ENCODE measurements at regions not wholly inside any gene's neighbourhood (a gene's known extent, or its start where the extent isn't known, plus 50 kb on each side); places are given as distances from the start of the nearest gene placed in this dataset.

- no peak for DNase-seq
- H3K9me3 Mint-ChIP-seq (ENCODE audit: unreplicated experiment), result peaks cover 8% of the 10 kb centered on the region
- H3K4me1 ChIP-seq, result peaks cover 57% of the 10 kb centered on the region
- peaks cover 14% of the 10 kb centered on the region for H3K36me3 Mint-ChIP-seq (ENCODE audit: insufficient read depth, unreplicated experiment)
- no peaks in the 10 kb centered on the region for H3K27me3 ChIP-seq (replicated peaks; ENCODE audit: control insufficient read depth, insufficient read depth, low read length)
- H3K4me1 Mint-ChIP-seq (ENCODE audit: low read depth, unreplicated experiment), result peaks cover 40% of the 10 kb centered on the region
- BruUV-seq (replicated peaks), result no TSS peak
- CTCF ChIA-PET, result interaction anchor here (0.7 to 1.8 kb wide), 5 partner anchors 10 to 154 kb away, joined by 3 to 6 read pairs (median 4); no protein-coding TSS in a partner anchor
- TF ChIP-seq, protein P1, sequence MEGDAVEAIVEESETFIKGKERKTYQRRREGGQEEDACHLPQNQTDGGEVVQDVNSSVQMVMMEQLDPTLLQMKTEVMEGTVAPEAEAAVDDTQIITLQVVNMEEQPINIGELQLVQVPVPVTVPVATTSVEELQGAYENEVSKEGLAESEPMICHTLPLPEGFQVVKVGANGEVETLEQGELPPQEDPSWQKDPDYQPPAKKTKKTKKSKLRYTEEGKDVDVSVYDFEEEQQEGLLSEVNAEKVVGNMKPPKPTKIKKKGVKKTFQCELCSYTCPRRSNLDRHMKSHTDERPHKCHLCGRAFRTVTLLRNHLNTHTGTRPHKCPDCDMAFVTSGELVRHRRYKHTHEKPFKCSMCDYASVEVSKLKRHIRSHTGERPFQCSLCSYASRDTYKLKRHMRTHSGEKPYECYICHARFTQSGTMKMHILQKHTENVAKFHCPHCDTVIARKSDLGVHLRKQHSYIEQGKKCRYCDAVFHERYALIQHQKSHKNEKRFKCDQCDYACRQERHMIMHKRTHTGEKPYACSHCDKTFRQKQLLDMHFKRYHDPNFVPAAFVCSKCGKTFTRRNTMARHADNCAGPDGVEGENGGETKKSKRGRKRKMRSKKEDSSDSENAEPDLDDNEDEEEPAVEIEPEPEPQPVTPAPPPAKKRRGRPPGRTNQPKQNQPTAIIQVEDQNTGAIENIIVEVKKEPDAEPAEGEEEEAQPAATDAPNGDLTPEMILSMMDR (IDR thresholded peaks at IDR 0.05; ENCODE audit: insufficient read depth in 1 of 2, low read depth in 1 of 2, low read length in 1 of 2, severe bottlenecking in 1 of 2, unreplicated experiment in 1 of 2), result no peak
- no peaks in the 10 kb centered on the region for H3K27me3 Mint-ChIP-seq (ENCODE audit: insufficient read depth, unreplicated experiment)
- peak overlapping the region; percentile 97 for H3K27ac Mint-ChIP-seq (ENCODE audit: unreplicated experiment)
- no peaks in the 10 kb centered on the region; the same call in 1 of the 2 replicates for H3K36me3 ChIP-seq (ENCODE audit: control insufficient read depth, insufficient read depth, low read length)
- H3K4me3 Mint-ChIP-seq (ENCODE audit: unreplicated experiment), result no peak overlapping the region
- H3K4me3 ChIP-seq (ENCODE audit: low read depth, low read length), result no peak overlapping the region
- intact Hi-C loops (cut with micrococcal nuclease; ENCODE audit: unreplicated experiment), result loop anchor here (1.0 to 5.0 kb wide), 4 partner anchors 59 to 113 kb away; no protein-coding TSS in a partner anchor
- POLR2A ChIA-PET, result interaction anchor here (0.8 to 1.3 kb wide), 3 partner anchors 29 to 99 kb away, joined by 3 to 8 read pairs (median 3); no protein-coding TSS in a partner anchor
- H3K9me3 ChIP-seq, result no peaks in the 10 kb centered on the region
Observed at GRCh38 chr7:47663851-47664250, 81.9 kb upstream of the TNS3 start.

GRCh38 chr7:47663213-47663612 lies 81.3 kb upstream of the TNS3 start:
- H3K9me3 ChIP-seq, result no peaks in the 10 kb centered on the region
- no peaks in the 10 kb centered on the region; the same call in 1 of the 2 replicates for H3K36me3 ChIP-seq (ENCODE audit: control insufficient read depth, insufficient read depth, low read length)
- intact Hi-C loops (cut with micrococcal nuclease; ENCODE audit: unreplicated experiment), result loop anchor here (5.0 kb wide), 1 partner anchor 114 kb away; no protein-coding TSS in a partner anchor
- CTCF ChIA-PET, result interaction anchor here (1.6 to 1.8 kb wide), 2 partner anchors 16 to 87 kb away, joined by 4 to 5 read pairs; no protein-coding TSS in a partner anchor
- Mint-ChIP-seq H3K27ac (ENCODE audit: unreplicated experiment) (peak overlapping the region; percentile 97), H3K36me3 (ENCODE audit: insufficient read depth, unreplicated experiment) (peaks cover 14% of the 10 kb centered on the region), H3K4me1 (ENCODE audit: low read depth, unreplicated experiment) (peaks cover 33% of the 10 kb centered on the region), H3K4me3 (ENCODE audit: unreplicated experiment) (no peak overlapping the region), H3K27me3 (ENCODE audit: insufficient read depth, unreplicated experiment) (no peaks in the 10 kb centered on the region), H3K9me3 (ENCODE audit: unreplicated experiment) (peaks cover 8% of the 10 kb centered on the region)
- TF ChIP-seq, protein P1 (IDR thresholded peaks at IDR 0.05; ENCODE audit: insufficient read depth in 1 of 2, low read depth in 1 of 2, low read length in 1 of 2, severe bottlenecking in 1 of 2, unreplicated experiment in 1 of 2), result no peak
- BruUV-seq (replicated peaks), result no TSS peak
- no peaks in the 10 kb centered on the region for H3K27me3 ChIP-seq (replicated peaks; ENCODE audit: control insufficient read depth, insufficient read depth, low read length)
- DNase-seq, result no peak
- H3K4me1 ChIP-seq, result peaks cover 62% of the 10 kb centered on the region
- POLR2A ChIA-PET, result interaction anchor here (0.8 kb wide), 1 partner anchor 28 kb away, joined by 3 read pairs; no protein-coding TSS in a partner anchor
- H3K4me3 ChIP-seq (ENCODE audit: low read depth, low read length), result no peak overlapping the region

DNA sequence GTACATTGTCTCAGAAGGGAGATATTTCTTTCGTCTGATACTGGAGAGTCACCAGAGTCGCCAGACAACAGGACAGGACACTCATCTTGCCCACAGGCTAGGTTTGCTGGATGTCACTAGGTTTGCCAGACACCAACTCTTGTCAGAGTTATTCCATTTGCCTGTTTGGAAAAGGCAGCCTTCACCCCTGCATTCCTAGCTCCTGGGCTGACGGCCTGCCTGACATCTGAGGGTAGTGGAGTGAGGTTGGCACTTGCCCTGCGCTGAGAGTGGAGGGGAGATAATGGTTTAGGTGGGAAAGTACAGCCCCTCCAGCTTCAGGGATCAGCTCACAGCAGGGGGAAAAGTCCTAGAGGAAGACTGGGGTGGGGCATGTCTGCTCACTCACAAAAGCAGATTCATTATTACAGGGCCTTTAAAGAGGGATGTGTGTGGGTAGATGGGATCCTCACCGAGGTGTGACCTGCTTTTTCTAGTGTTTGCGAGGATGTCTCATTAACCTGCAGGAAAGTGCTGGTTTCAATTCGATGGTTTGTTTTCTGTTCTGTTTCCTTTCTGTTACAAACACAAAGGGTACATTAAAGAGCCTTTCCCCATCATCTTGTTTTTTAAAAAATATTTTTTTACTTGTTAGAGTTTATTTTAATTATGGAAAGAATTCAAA lies 79.3 kb upstream of the TNS3 start:
- peak overlapping the region; percentile 55 for H3K27ac Mint-ChIP-seq (ENCODE audit: unreplicated experiment)
- H3K4me3 Mint-ChIP-seq (ENCODE audit: unreplicated experiment), result no peak overlapping the region
- no peaks in the 10 kb centered on the region for H3K9me3 ChIP-seq
- H3K36me3 ChIP-seq (ENCODE audit: control insufficient read depth, insufficient read depth, low read length), result no peaks in the 10 kb centered on the region
- no TSS peak for BruUV-seq (replicated peaks)
- H3K9me3 Mint-ChIP-seq (ENCODE audit: unreplicated experiment), result peaks cover 8% of the 10 kb centered on the region
- ChIA-PET CTCF (no interaction called here), POLR2A (no interaction called here)
- peaks cover 30% of the 10 kb centered on the region for H3K4me1 Mint-ChIP-seq (ENCODE audit: low read depth, unreplicated experiment)
- H3K27me3 ChIP-seq (replicated peaks; ENCODE audit: control insufficient read depth, insufficient read depth, low read length), result no peaks in the 10 kb centered on the region
- H3K27me3 Mint-ChIP-seq (ENCODE audit: insufficient read depth, unreplicated experiment), result no peaks in the 10 kb centered on the region
- TF ChIP-seq, protein P1 (IDR thresholded peaks at IDR 0.05; ENCODE audit: insufficient read depth in 1 of 2, low read depth in 1 of 2, low read length in 1 of 2, severe bottlenecking in 1 of 2, unreplicated experiment in 1 of 2), result no peak
- H3K4me3 ChIP-seq (ENCODE audit: low read depth, low read length), result no peak overlapping the region
- intact Hi-C loops (cut with micrococcal nuclease; ENCODE audit: unreplicated experiment), result loop anchor here (5.0 kb wide), 1 partner anchor 116 kb away; no protein-coding TSS in a partner anchor
- peaks cover 52% of the 10 kb centered on the region for H3K4me1 ChIP-seq
- DNase-seq, result no peak
- peaks cover 14% of the 10 kb centered on the region for H3K36me3 Mint-ChIP-seq (ENCODE audit: insufficient read depth, unreplicated experiment)
